GM12875 (cell line): ENCODE measurements at regions not wholly inside any gene's neighbourhood (a gene's known extent, or its start where the extent isn't known, plus 50 kb on each side); places are given as distances from the start of the nearest gene placed in this dataset.

Experiments
- H3K4me3 ChIP-seq: one replicate; pipeline ENCODE4 v1.5.1; 2011; ENCODE audit warnings: low read depth, low read length, control low read depth
- TF ChIP-seq, protein P1 (sequence below): IDR thresholded peaks from 2 replicates; pipeline ENCODE4 v1.5.1; 2011; ENCODE audit warnings: low read depth, mild to moderate bottlenecking, control low read depth, inconsistent platforms, low read length, moderate library complexity, borderline replicate concordance; ENCODE audit not compliant: insufficient read depth

DNA sequence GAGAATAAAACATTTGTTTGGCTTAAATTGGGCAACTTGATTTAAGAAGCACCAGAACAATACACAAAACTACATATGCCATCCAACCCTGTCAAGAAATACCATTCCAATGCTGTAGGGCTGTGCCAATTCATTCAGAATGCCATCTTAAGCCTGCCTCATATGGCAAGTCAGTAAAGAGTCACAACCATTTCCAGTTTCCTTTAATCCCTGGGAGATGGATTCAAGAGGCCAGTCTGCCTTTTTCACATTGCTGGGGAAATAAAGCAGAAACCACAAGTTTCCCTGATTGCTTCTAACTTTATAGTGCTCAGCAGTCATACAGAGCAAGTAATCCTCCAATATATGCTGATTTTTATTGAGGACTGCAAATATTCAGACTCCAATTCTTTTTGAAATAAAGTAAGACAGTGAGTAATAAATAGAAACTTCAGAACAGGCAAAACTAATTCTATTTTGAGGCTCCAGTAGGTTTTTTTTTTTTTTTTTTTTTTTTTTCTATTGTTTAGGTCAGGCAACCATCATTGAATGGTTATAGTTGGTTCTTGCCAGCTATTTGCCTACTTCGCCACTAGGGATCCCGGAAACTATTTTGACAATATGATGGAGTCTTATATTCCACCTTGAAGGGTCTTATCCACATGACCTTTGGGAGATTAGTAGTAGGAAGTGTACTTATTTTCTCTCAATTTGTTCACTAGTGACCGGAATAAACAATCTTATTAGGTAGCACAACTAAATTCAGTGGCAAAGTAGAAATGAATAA, 400.9 kb upstream of the MEF2C start:
- TF ChIP-seq, protein P1, sequence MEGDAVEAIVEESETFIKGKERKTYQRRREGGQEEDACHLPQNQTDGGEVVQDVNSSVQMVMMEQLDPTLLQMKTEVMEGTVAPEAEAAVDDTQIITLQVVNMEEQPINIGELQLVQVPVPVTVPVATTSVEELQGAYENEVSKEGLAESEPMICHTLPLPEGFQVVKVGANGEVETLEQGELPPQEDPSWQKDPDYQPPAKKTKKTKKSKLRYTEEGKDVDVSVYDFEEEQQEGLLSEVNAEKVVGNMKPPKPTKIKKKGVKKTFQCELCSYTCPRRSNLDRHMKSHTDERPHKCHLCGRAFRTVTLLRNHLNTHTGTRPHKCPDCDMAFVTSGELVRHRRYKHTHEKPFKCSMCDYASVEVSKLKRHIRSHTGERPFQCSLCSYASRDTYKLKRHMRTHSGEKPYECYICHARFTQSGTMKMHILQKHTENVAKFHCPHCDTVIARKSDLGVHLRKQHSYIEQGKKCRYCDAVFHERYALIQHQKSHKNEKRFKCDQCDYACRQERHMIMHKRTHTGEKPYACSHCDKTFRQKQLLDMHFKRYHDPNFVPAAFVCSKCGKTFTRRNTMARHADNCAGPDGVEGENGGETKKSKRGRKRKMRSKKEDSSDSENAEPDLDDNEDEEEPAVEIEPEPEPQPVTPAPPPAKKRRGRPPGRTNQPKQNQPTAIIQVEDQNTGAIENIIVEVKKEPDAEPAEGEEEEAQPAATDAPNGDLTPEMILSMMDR, result no peak
- no peak overlapping the region for H3K4me3 ChIP-seq

DNA sequence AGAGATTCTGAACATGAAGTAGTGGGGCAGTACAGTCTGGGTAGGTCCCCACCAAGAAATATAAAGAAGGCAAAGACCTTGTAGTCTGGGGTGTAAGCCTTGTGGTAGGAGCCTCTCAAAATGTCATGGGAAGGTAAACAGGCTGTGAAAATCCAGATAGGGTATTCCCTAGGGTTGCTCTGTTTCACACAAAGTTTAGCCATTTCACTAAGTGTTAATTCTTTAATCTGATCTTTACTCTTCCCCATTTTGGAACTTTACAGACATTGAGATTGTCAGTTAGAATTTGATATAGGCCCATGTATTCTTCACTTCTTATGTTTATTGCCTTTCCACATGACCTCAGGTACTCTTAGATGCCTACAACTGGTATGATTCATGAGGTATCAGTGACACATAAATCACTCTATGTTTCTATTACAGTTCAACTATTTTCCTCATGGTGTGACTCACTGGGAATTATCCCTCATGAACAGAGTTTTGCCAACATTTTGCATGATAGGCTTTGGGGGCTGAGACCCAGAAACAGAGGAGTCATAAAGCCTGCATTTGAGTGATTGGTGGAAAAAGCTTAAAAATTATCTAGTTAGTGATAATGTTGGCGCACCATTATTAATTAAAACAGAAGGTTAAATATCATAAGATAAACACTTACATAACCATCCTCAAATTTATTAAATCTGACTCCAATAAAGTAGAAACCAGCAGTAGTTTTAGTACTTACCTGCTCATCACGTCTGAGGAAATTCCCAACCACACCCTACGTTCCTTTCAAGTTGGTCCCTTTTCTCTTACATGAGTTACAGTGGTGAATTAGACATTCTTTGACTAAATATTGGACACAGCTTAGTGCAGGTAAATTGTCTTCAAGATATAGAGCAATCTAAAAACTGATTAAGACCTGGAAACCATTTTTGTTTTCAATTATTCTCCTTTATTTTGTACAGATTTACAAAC, 399.8 kb upstream of the MEF2C start:
- no peak overlapping the region for H3K4me3 ChIP-seq
- TF ChIP-seq, protein P1, result no peak

DNA sequence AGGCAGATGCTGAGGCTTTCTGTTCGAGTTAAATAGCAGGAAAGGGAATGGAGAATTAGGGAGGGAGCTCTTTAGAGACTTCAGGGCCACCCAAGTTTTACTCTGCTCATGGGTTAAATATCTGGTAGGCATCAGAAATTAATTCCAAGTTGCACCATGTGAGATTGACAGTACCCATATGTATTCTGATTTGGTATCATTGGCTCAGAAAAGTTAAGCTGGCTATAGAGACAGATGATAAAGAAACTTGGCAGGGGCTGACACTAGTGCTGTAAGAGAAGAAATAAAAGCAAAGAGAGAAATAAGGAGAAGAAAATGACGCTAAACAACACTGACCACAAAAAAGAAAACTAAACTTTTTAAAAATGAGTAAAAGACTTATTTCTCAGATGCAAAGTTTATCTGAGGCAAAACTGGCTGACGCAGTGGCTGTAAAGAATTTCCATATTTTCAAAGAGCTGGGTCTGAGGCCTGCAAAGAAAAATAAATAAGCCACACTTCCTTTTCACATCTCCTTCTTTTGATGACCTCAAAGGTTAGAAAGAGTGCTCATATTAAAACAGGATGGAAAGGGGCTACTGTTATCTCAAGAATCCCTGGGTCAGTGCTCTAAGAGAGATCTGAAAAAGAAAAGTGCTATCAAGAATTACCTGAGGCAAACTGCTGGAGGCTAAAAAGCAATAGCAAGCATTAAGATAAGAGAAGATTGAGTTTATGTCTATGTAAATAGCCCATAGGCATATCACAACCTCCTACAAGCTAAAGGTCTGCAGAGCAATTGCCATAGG, 399.0 kb upstream of the MEF2C start:
- TF ChIP-seq, protein P1, result no peak
- H3K4me3 ChIP-seq, result no peak overlapping the region

DNA sequence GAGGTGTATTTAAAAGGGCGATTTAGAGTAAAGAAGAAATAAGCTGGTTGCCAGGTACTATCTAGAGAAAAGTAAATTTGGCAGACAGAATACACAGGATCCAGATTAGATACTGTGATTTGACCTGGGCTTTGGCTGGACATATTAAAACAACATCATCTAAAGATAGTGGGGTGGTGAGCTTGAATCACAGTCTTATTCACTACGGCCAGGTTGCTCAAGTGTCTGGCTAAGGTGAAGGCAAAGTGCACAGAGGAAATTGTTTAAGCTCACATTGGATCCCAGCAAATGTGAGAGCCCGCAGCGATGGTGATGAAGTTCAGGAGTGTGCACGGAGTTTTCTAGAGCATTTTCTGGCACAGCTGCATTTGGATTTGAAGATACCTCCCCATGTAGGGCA, 398.2 kb upstream of the MEF2C start:
- TF ChIP-seq, protein P1, result no peak
- no peak overlapping the region for H3K4me3 ChIP-seq

DNA sequence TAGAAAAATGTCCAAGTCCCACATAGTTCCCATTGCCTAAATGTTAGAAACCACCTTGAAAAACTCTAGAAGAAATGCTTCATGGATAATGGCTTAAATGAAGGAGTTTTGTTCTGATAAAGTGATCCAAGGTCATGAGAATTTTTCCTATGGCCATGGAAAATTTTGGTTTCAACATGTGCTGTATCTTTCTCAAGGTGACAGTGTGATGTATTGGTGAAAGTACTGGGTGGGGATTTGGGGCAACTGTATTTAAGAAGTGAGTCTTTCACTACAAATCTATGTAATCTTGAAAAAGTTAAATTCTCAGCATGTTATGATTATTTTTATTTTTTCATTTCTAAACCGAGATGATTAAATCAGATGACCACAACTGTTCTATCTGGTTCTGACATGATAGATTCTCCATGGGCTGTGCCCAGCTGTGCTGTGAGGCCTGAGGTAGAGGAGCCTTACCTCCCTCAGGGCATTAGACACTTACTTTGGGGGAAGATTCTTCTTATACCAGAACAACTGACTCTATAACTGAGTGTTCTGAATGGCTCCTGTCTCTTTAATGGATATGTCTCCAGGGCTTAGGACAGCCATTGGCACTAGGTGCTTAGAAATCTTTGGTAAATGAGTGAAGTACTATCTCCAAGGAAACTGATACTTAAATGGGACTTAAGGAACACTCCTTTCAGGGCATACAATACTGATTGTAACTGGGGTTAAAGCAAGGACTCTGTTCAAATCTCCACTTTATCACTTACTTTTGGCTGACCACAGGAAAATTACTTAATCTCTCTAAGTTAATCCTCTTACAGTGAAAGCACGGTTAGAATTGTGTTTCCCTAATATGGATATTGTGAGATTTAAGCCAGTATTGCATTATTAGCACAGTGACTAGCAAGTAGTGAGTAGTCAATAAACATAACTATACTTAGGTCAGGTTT, 397.4 kb upstream of the MEF2C start:
- TF ChIP-seq, protein P1, result no peak
- no peak overlapping the region for H3K4me3 ChIP-seq
